WTC11 (cell line): ENCODE measurements at regions not wholly inside any gene's neighbourhood (a gene's known extent, or its start where the extent isn't known, plus 50 kb on each side); places are given as distances from the start of the nearest gene placed in this dataset.

ENCODE experiments used
- ATAC-seq: fragments of 200-7000 bp; cut with Tn5 transposase; 2 replicates; pipeline ENCODE4 v1.10.0; 2021; ENCODE audit warnings: mild to moderate bottlenecking, moderate library complexity
- CTCF ChIA-PET: fragments of 300-600 bp; sonication (Branson Sonifier 250); formaldehyde crosslinking; loops from one replicate; lab custom pipeline; 2021; ENCODE audit warnings: antibody characterized with exemption; lab: Charles Lee
- POLR2A ChIA-PET: fragments of 350-600 bp; sonication (Branson Sonifier 250); formaldehyde crosslinking; loops from one replicate; lab custom pipeline; 2021; ENCODE audit warnings: antibody characterized with exemption; lab: Charles Lee
- DNase-seq: peaks from one replicate; pipeline ENCODE4 v3.0.0; 2021; ENCODE audit warnings: low spot score
- H3K27ac Mint-ChIP-seq: 2 replicates; pipeline ENCODE4 v1.8.0; 2021; ENCODE audit warnings: mixed read lengths
- H3K27me3 Mint-ChIP-seq: 2 replicates; pipeline ENCODE4 v1.8.0; 2021; ENCODE audit warnings: low read depth, mild to moderate bottlenecking, moderate library complexity, mixed read lengths
- H3K36me3 Mint-ChIP-seq: 2 replicates; pipeline ENCODE4 v1.8.0; 2021; ENCODE audit warnings: mixed read lengths
- H3K4me1 Mint-ChIP-seq: 2 replicates; pipeline ENCODE4 v1.8.0; 2022; ENCODE audit warnings: mixed read lengths
- H3K4me3 Mint-ChIP-seq: 2 replicates; pipeline ENCODE4 v1.8.0; 2021; ENCODE audit warnings: mild to moderate bottlenecking, moderate library complexity, mixed read lengths
- H3K9me3 Mint-ChIP-seq: 2 replicates; pipeline ENCODE4 v1.8.0; 2021; ENCODE audit warnings: mixed read lengths
- ATF1 ChIP-seq: sonication (generic); formaldehyde crosslinking; IDR thresholded peaks from 2 replicates; pipeline ENCODE4 v1.8.1; 2023; ENCODE audit warnings: mild to moderate bottlenecking, moderate library complexity, missing genetic modification reagents
- ATF2 ChIP-seq: sonication (generic); formaldehyde crosslinking; IDR thresholded peaks from 2 replicates; pipeline ENCODE4 v1.8.1; 2022; ENCODE audit warnings: low read depth, missing genetic modification reagents, borderline replicate concordance
- E2F4 ChIP-seq: sonication (generic); formaldehyde crosslinking; IDR thresholded peaks from 2 replicates; pipeline ENCODE4 v1.8.1; 2022; ENCODE audit warnings: low read depth, mild to moderate bottlenecking, moderate library complexity, missing genetic modification reagents, borderline replicate concordance
- ELF4 ChIP-seq: sonication (generic); formaldehyde crosslinking; IDR thresholded peaks from 2 replicates; pipeline ENCODE4 v1.8.1; 2022; ENCODE audit warnings: low read depth, mild to moderate bottlenecking, moderate library complexity, missing genetic modification reagents
- FOXP4 ChIP-seq: sonication (generic); formaldehyde crosslinking; IDR thresholded peaks from 2 replicates; pipeline ENCODE4 v1.8.0; 2022; ENCODE audit warnings: mild to moderate bottlenecking, missing genetic modification reagents
- GRHL2 ChIP-seq: fragments of 250-450 bp; sonication (Bioruptor Pico); IDR thresholded peaks from 2 replicates; pipeline ENCODE4 v1.8.0; 2022; ENCODE audit warnings: mild to moderate bottlenecking, moderate library complexity; ENCODE audit not compliant: insufficient replicate concordance, severe bottlenecking
- IRF1 ChIP-seq: sonication (generic); formaldehyde crosslinking; IDR thresholded peaks from 2 replicates; pipeline ENCODE4 v1.8.0; 2023; ENCODE audit warnings: missing genetic modification reagents
- JAZF1 ChIP-seq: fragments of 250-450 bp; sonication (Bioruptor Pico); IDR thresholded peaks from 2 replicates; pipeline ENCODE4 v1.9.0; 2021; ENCODE audit warnings: moderate library complexity, mild to moderate bottlenecking, inconsistent platforms
- JUN ChIP-seq: sonication (generic); formaldehyde crosslinking; IDR thresholded peaks from 2 replicates; pipeline ENCODE4 v1.8.0; 2023; ENCODE audit warnings: mild to moderate bottlenecking, missing genetic modification reagents
- RORB ChIP-seq: fragments of 250-450 bp; sonication (Bioruptor Pico); IDR thresholded peaks from 2 replicates; pipeline ENCODE4 v1.9.0; 2021; ENCODE audit warnings: mild to moderate bottlenecking
- TP53 ChIP-seq: sonication (generic); formaldehyde crosslinking; IDR thresholded peaks from 2 replicates; pipeline ENCODE4 v1.8.1; 2023; ENCODE audit warnings: mild to moderate bottlenecking, missing genetic modification reagents
- USF2 ChIP-seq: sonication (generic); formaldehyde crosslinking; IDR thresholded peaks from 2 replicates; pipeline ENCODE4 v1.8.1; 2023; ENCODE audit warnings: mild to moderate bottlenecking, missing genetic modification reagents, moderate library complexity
- ZBTB21 ChIP-seq: sonication (generic); formaldehyde crosslinking; IDR thresholded peaks from 2 replicates; pipeline ENCODE4 v1.8.1; 2023; ENCODE audit warnings: mild to moderate bottlenecking, missing genetic modification reagents, borderline replicate concordance
- ZNF396 ChIP-seq: fragments of 250-450 bp; sonication (Bioruptor Pico); IDR thresholded peaks from 2 replicates; pipeline ENCODE4 v1.8.0; 2021; ENCODE audit warnings: mild to moderate bottlenecking, moderate library complexity, borderline replicate concordance
- ZNF416 ChIP-seq: fragments of 250-450 bp; sonication (Bioruptor Pico); IDR thresholded peaks from 2 replicates; pipeline ENCODE4 v1.9.0; 2021; ENCODE audit warnings: mild to moderate bottlenecking, inconsistent platforms
- ZNF512 ChIP-seq: sonication (generic); formaldehyde crosslinking; IDR thresholded peaks from 2 replicates; pipeline ENCODE4 v1.8.1; 2022; ENCODE audit warnings: missing genetic modification reagents, borderline replicate concordance
- ZNF532 ChIP-seq: fragments of 250-450 bp; sonication (Bioruptor Pico); IDR thresholded peaks from 2 replicates; pipeline ENCODE4 v1.9.0; 2021; ENCODE audit warnings: mild to moderate bottlenecking, borderline replicate concordance

- TF ChIP-seq ATF2 (no peak), FOXP4 (CRISPR knock-in tag) (no peak), ATF1 (no peak), ZBTB21 (CRISPR knock-in tag) (no peak)
These were observed 279.5 kb downstream of the CLIC5 start (continued) for GRCh38 chr6:45736134-45736533.

GRCh38 chr6:45732731-45733130, 282.9 kb downstream of the CLIC5 start:
- ATAC-seq (no peak), DNase-seq (no peak)
- Mint-ChIP-seq H3K4me1 (peaks cover 5% of the 10 kb centered on the region; the same call in 1 of the 2 replicates), H3K9me3 (no peaks in the 10 kb centered on the region), H3K4me3 (no peak overlapping the region), H3K27me3 (no peaks in the 10 kb centered on the region), H3K27ac (no peak overlapping the region), H3K36me3 (no peaks in the 10 kb centered on the region)
- TF ChIP-seq ZNF396 (no peak), JUN (CRISPR knock-in tag) (no peak), RORB (no peak), TP53 (CRISPR knock-in tag) (no peak), ELF4 (CRISPR knock-in tag) (no peak), E2F4 (CRISPR knock-in tag) (no peak)
- CTCF ChIA-PET = no interaction called here
- POLR2A ChIA-PET = no interaction called here

- no peaks in the 10 kb centered on the region for H3K27me3 Mint-ChIP-seq
- CTCF ChIA-PET = interaction anchor here (0.9 kb wide), 1 partner anchor 192 kb away, joined by 3 read pairs; no protein-coding TSS in a partner anchor
- no peak for TF ChIP-seq ZNF512 (CRISPR knock-in tag)
- no peak for TF ChIP-seq ZNF532
- TF ChIP-seq IRF1 (CRISPR knock-in tag) = no peak
- no peak for TF ChIP-seq USF2
- no peak for TF ChIP-seq FOXP4 (CRISPR knock-in tag)
- no peak for TF ChIP-seq GRHL2 (CRISPR knock-in tag)
- TF ChIP-seq JAZF1 (CRISPR knock-in tag) = no peak
- TF ChIP-seq ZNF416 = no peak
These were observed 285.4 kb downstream of the CLIC5 start for GRCh38 chr6:45730232-45730631.

More at GRCh38 chr6:45730232-45730631, 285.4 kb downstream of the CLIC5 start:
- DNase-seq (no peak), ATAC-seq (no peak)
- Mint-ChIP-seq H3K36me3 (no peaks in the 10 kb centered on the region), H3K27ac (no peak overlapping the region), H3K4me1 (peaks cover 5% of the 10 kb centered on the region; the same call in 1 of the 2 replicates), H3K9me3 (no peaks in the 10 kb centered on the region), H3K4me3 (no peak overlapping the region)
- POLR2A ChIA-PET = no interaction called here
